ENCODE measurements at regions not wholly inside any gene's neighbourhood (a gene's known extent, or its start where the extent isn't known, plus 50 kb on each side); places are given as distances from the start of the nearest gene placed in this dataset.
"Not testable (repeated sequence)": the region's sequence is repeated elsewhere in the genome, so short reads cannot be mapped to it uniquely, and the experiment has no call there.

DNA sequence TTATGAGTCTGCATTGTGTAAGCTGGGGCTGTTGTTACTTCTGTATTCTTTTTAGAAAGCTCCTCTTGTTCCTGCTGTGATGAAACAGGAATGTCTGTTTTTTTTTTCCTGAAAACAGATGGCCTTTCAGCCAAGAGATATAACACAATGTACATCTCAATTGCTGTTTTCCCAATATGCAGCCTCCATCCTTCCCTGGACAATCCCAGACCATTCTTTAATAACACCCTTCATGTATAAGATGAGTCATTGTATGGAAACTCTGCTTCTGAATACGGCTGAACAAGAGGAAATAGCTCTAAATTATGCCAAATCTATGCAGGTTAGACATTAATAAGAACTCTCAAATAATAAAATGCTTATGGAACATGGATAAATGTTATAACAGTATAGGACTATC, 60.2 kb upstream of the LRRC4C start:
- no peaks in the 10 kb centered on the region for H3K9me3 ChIP-seq (ENCODE audit: control insufficient read depth, low read length)

DNA sequence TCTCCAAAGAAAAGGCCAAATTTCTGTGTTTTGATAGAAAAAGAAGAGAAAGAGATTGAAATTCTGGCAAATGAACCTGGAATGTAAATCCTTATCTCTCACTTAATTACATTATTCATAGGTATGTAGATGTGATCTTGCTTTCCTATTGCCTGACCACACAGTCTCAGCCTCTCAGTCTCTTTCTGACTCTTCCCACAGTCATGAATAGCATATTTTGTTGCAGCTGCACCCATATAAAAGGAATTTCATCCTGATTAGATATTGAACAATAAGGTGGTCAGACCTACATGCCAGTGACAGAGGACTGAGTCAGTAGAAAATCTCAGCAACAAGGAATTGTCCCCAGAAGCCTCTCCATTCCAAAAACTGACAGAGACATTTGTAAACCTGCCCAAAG, 62.9 kb upstream of the LRRC4C start:
- Histone ChIP-seq H3K9ac (ENCODE audit: low read length) (no peak overlapping the region), H3K36me3 (ENCODE audit: control insufficient read depth, insufficient read depth, low read length, severe bottlenecking) (no peaks in the 10 kb centered on the region), H3K9me3 (ENCODE audit: control insufficient read depth, low read length) (no peaks in the 10 kb centered on the region), H3K4me1 (ENCODE audit: control insufficient read depth, insufficient read depth, low read length) (no peaks in the 10 kb centered on the region), H3K4me3 (ENCODE audit: low read length) (no peak overlapping the region), H3K27me3 (replicated peaks; ENCODE audit: control insufficient read depth, insufficient read depth, low read length) (no peaks in the 10 kb centered on the region)
- no peak for DNase-seq (ENCODE audit: low read depth)

More for the DNA sequence above, 60.2 kb upstream of the LRRC4C start:
- Histone ChIP-seq H3K4me3 (ENCODE audit: low read length) (no peak overlapping the region), H3K27me3 (replicated peaks; ENCODE audit: control insufficient read depth, insufficient read depth, low read length) (no peaks in the 10 kb centered on the region), H3K4me1 (ENCODE audit: control insufficient read depth, insufficient read depth, low read length) (no peaks in the 10 kb centered on the region), H3K9ac (ENCODE audit: low read length) (no peak overlapping the region), H3K36me3 (ENCODE audit: control insufficient read depth, insufficient read depth, low read length, severe bottlenecking) (no peaks in the 10 kb centered on the region)
- DNase-seq (ENCODE audit: low read depth): no peak

DNA sequence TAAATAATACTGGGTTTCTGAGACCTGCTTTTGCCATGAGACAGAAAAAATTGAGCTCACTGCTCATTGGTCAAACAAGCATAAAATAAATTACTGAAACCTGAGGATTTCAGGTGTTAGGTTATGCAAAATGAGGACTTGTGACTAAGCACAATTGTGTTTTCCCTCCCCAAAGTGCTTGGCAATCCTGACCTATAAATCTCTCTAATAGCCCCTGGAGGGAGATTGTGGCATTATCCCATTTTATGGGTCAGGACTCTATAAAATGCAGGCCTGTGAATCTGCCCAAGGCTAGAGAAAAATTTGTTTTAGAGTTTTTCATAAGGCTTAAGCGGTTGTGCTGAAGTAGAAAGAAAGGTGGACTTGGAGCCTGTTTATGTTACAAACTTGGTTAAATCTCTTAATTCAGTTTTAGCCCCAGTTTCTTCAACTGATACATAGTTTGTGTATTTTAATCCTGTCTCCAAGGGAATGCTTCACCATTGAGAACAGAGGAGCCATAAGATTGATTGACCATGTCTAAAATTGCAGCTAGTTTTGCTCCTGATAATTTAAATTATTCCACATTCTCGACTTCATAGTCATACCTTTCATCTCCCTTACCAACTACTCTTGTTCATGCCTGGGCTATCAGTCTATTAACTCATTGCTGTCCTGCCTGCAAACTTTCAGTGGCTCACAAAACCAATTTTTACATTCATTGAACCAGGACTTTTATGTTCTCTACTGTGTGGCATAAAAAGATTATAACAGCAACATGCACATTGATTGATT, 63.6 kb upstream of the LRRC4C start:
- Histone ChIP-seq H3K9ac (ENCODE audit: low read length) (no peak overlapping the region), H3K9me3 (ENCODE audit: control insufficient read depth, low read length) (no peaks in the 10 kb centered on the region), H3K36me3 (ENCODE audit: control insufficient read depth, insufficient read depth, low read length, severe bottlenecking) (no peaks in the 10 kb centered on the region), H3K4me3 (ENCODE audit: low read length) (no peak overlapping the region), H3K4me1 (ENCODE audit: control insufficient read depth, insufficient read depth, low read length) (no peaks in the 10 kb centered on the region), H3K27me3 (replicated peaks; ENCODE audit: control insufficient read depth, insufficient read depth, low read length) (no peaks in the 10 kb centered on the region)
- no peak for DNase-seq (ENCODE audit: low read depth)

DNA sequence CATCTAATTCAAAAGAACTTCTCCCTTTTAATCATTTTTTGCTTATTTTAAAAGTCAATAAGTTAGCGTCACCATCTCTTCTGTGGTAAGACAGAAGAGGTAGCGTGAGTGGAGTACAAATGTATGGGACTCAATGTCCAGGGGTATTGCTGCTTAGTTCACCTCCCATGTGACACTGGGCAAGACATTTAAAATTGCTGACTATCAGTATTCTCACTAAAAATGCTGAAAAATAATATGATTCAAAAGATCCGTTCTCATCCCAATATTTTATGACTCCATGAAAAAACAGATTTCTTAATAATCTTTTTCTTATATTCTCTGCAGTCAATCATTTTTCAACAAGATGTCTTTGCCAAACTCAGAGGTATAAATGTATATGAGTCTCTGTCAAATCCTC, 68.1 kb upstream of the LRRC4C start:
- H3K27me3 ChIP-seq (replicated peaks; ENCODE audit: control insufficient read depth, insufficient read depth, low read length): no peaks in the 10 kb centered on the region
- no peak overlapping the region for H3K9ac ChIP-seq (ENCODE audit: low read length)
- no peak overlapping the region for H3K4me3 ChIP-seq (ENCODE audit: low read length)
- DNase-seq (ENCODE audit: low read depth): no peak
- H3K9me3 ChIP-seq (ENCODE audit: control insufficient read depth, low read length): no peaks in the 10 kb centered on the region
- no peaks in the 10 kb centered on the region for H3K4me1 ChIP-seq (ENCODE audit: control insufficient read depth, insufficient read depth, low read length)
- H3K36me3 ChIP-seq (ENCODE audit: control insufficient read depth, insufficient read depth, low read length, severe bottlenecking): no peaks in the 10 kb centered on the region

DNA sequence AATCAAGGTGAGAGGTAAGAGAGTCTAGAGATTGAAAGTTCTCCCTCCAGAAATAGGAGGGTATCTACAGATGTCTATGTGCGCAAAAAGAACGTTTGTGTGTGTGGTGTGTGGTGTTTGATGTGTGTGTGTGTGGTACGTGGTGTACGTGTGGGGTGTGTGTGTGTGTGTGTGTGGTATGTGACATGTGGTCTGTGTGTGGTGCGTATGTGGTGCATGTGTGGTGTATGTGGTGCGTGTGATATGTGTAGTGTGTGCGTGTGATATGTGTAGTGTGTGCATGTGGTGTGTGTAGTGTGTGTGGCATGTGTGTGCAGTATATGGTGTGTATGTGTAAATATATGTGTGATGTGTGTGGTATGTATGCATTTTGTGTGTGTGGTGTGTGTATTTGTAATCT, 73.0 kb upstream of the LRRC4C start:
- Histone ChIP-seq H3K27me3 (replicated peaks; ENCODE audit: control insufficient read depth, insufficient read depth, low read length) (no peaks in the 10 kb centered on the region), H3K36me3 (ENCODE audit: control insufficient read depth, insufficient read depth, low read length, severe bottlenecking) (no peaks in the 10 kb centered on the region), H3K4me3 (ENCODE audit: low read length) (no peak overlapping the region), H3K4me1 (ENCODE audit: control insufficient read depth, insufficient read depth, low read length) (no peaks in the 10 kb centered on the region), H3K9me3 (ENCODE audit: control insufficient read depth, low read length) (no peaks in the 10 kb centered on the region), H3K9ac (ENCODE audit: low read length) (no peak overlapping the region)
- no peak for DNase-seq (ENCODE audit: low read depth)

DNA sequence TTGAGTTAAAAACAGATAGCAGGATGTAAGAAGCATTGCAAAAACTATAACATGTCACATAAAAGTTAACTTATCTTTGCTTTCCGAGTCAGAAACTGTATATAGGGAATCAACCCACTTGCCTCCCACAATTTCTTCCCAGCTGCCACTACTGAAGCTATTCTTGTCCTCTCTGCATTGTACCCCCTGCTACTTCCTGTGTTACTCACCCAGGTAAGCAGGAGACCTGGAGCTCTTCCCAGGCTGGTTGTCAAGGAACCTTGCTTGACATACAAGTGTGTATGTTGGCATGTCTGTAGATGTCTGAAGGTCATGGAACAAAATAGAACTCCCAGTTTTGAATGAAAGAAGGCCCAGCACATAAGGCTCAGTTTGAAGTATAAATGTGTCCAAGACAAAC, 74.3 kb upstream of the LRRC4C start:
- Histone ChIP-seq H3K9me3 (ENCODE audit: control insufficient read depth, low read length) (no peaks in the 10 kb centered on the region), H3K9ac (ENCODE audit: low read length) (no peak overlapping the region), H3K36me3 (ENCODE audit: control insufficient read depth, insufficient read depth, low read length, severe bottlenecking) (no peaks in the 10 kb centered on the region), H3K4me3 (ENCODE audit: low read length) (no peak overlapping the region), H3K27me3 (replicated peaks; ENCODE audit: control insufficient read depth, insufficient read depth, low read length) (no peaks in the 10 kb centered on the region), H3K4me1 (ENCODE audit: control insufficient read depth, insufficient read depth, low read length) (no peaks in the 10 kb centered on the region)
- no peak for DNase-seq (ENCODE audit: low read depth)

DNA sequence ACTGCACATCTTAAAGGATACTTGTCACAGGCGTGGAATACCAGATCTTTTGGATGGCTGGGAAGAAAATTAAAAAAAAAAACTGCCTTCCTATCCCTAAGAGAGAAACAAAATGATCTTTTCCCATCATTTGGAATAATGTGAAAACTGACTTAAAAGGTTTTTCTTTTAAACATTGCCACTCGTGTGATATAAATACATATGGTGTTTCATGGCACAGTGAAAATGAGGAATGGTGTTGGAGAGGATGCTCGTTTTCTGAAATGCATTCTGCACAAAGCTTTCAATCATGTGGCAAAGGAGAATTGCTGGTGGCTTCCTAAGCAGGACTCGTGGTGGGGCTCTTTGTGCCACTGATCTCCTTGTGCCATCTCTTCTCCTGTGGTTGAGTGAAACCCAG, 74.9 kb upstream of the LRRC4C start:
- no peaks in the 10 kb centered on the region for H3K36me3 ChIP-seq (ENCODE audit: control insufficient read depth, insufficient read depth, low read length, severe bottlenecking)
- H3K4me1 ChIP-seq (ENCODE audit: control insufficient read depth, insufficient read depth, low read length): no peaks in the 10 kb centered on the region
- H3K27me3 ChIP-seq (replicated peaks; ENCODE audit: control insufficient read depth, insufficient read depth, low read length): no peaks in the 10 kb centered on the region
- no peaks in the 10 kb centered on the region for H3K9me3 ChIP-seq (ENCODE audit: control insufficient read depth, low read length)
- DNase-seq (ENCODE audit: low read depth): no peak
- no peak overlapping the region for H3K9ac ChIP-seq (ENCODE audit: low read length)
- H3K4me3 ChIP-seq (ENCODE audit: low read length): no peak overlapping the region

DNA sequence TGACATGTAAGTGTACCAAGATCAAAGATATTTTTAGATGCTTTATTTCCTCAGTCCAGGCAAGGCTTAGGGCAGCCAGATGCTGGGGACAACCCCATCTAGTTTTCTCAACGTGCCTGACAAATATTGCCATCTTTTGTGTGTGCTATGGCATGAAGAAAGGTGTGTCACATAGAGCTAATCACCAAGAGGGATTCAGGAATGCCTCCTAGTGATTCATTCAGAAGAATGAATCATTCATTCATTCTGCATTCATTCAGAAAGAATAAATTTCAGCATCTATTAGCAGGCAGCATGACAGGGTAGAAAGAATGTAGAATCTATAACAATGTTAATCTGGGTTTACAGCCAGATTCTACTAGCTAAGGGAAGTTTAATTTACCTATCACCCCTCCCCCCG, 75.4 kb upstream of the LRRC4C start:
- no peak for DNase-seq (ENCODE audit: low read depth)
- no peak overlapping the region for H3K9ac ChIP-seq (ENCODE audit: low read length)
- no peaks in the 10 kb centered on the region for H3K9me3 ChIP-seq (ENCODE audit: control insufficient read depth, low read length)
- no peaks in the 10 kb centered on the region for H3K4me1 ChIP-seq (ENCODE audit: control insufficient read depth, insufficient read depth, low read length)
- H3K27me3 ChIP-seq (replicated peaks; ENCODE audit: control insufficient read depth, insufficient read depth, low read length): no peaks in the 10 kb centered on the region
- H3K36me3 ChIP-seq (ENCODE audit: control insufficient read depth, insufficient read depth, low read length, severe bottlenecking): no peaks in the 10 kb centered on the region
- H3K4me3 ChIP-seq (ENCODE audit: low read length): no peak overlapping the region

DNA sequence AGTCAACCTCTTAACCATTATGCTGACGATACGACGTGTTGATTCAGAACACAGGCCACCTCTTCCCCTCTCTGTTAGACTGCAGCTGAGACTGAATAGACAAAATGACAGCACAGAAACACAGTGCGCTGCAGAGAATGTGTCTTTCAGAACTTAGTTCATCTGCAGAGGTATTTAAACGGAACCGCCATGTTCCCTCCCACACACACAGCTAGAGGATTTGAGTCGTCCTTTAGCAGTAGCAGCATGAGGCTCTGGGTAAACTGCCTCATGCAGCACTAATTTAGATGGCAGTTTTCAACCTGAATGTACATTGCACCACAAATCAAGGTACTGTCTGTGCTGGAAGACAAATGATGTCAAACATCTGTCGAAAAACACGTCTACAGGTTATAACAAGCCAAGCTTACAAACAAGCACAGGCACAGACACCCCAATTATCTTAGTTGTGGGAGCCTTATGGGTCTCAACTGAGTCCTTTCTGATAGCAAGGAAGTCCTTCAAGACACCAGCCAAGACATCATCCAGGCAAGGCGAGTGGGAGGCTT, 76.6 kb upstream of the LRRC4C start:
- Histone ChIP-seq H3K9ac (ENCODE audit: low read length) (no peak overlapping the region), H3K4me1 (ENCODE audit: control insufficient read depth, insufficient read depth, low read length) (no peaks in the 10 kb centered on the region), H3K36me3 (ENCODE audit: control insufficient read depth, insufficient read depth, low read length, severe bottlenecking) (no peaks in the 10 kb centered on the region)

DNA sequence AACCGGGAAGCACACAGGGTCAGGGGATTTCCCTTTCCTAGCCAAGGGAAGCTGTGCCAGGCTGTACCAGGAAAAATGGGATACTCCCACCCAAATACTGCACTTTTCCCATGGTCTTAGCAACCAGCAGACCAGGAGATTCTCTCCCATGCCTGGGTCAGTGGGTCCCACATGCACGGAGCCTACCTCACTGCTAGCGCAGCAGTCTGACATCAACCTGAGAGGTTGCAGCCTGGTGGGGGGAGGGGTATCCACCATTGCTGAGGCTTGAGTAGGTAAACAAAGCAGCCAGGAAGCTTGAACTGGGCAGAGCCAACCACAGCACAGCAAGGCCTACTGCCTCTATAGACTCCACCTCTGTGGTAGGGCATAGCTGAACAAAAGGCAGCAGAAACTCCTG, 85.5 kb upstream of the LRRC4C start:
- H3K9ac ChIP-seq (ENCODE audit: low read length); H3K36me3 ChIP-seq (ENCODE audit: control insufficient read depth, insufficient read depth, low read length, severe bottlenecking); H3K4me3 ChIP-seq (ENCODE audit: low read length); H3K9me3 ChIP-seq (ENCODE audit: control insufficient read depth, low read length); H3K4me1 ChIP-seq (ENCODE audit: control insufficient read depth, insufficient read depth, low read length); DNase-seq (ENCODE audit: low read depth); H3K27me3 ChIP-seq (replicated peaks; ENCODE audit: control insufficient read depth, insufficient read depth, low read length): not testable (repeated sequence)

More for the DNA sequence above, 76.6 kb upstream of the LRRC4C start:
- Histone ChIP-seq H3K27me3 (replicated peaks; ENCODE audit: control insufficient read depth, insufficient read depth, low read length) (no peaks in the 10 kb centered on the region), H3K9me3 (ENCODE audit: control insufficient read depth, low read length) (no peaks in the 10 kb centered on the region), H3K4me3 (ENCODE audit: low read length) (no peak overlapping the region)
- no peak for DNase-seq (ENCODE audit: low read depth)

DNA sequence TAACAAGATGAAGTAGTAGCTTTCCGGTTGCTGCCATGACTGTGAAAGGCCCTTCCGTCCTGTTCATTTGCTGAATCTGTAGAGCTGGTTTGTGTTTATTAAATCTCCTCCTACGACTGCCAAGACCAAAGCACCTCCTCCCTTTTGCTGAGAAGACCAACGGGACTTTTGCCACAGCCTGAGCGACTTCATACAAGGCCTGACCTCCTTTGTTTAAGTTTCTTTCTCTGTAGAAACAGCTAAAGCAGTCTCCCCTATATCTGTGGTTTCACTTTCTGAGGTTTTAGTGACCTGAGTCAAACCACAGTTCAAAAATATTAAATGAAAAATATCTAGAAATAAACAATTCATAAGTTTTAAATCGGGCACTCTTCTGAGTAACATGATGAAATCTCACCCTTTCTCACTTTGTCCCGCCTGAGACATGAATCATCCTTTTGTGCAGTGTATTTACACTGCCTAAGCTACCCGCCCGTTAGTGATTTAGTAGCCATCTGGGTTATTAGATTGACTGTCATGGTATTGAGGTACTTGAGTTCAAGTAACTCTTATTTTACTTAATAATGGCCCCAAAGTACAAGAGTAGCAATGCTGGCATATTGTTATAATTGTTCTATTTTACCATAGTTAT, 119.1 kb upstream of the LRRC4C start:
- DNase-seq (ENCODE audit: low read depth): no peak
- no peaks in the 10 kb centered on the region for H3K9me3 ChIP-seq (ENCODE audit: control insufficient read depth, low read length)
- H3K4me1 ChIP-seq (ENCODE audit: control insufficient read depth, insufficient read depth, low read length): no peaks in the 10 kb centered on the region
- H3K36me3 ChIP-seq (ENCODE audit: control insufficient read depth, insufficient read depth, low read length, severe bottlenecking): no peaks in the 10 kb centered on the region
- no peaks in the 10 kb centered on the region for H3K27me3 ChIP-seq (replicated peaks; ENCODE audit: control insufficient read depth, insufficient read depth, low read length)
- H3K4me3 ChIP-seq (ENCODE audit: low read length): no peak overlapping the region
- H3K9ac ChIP-seq (ENCODE audit: low read length): no peak overlapping the region
